ENCODE measurements at regions not wholly inside any gene's neighbourhood (a gene's known extent, or its start where the extent isn't known, plus 50 kb on each side); places are given as distances from the start of the nearest gene placed in this dataset.

- TF ChIP-seq, protein P1, sequence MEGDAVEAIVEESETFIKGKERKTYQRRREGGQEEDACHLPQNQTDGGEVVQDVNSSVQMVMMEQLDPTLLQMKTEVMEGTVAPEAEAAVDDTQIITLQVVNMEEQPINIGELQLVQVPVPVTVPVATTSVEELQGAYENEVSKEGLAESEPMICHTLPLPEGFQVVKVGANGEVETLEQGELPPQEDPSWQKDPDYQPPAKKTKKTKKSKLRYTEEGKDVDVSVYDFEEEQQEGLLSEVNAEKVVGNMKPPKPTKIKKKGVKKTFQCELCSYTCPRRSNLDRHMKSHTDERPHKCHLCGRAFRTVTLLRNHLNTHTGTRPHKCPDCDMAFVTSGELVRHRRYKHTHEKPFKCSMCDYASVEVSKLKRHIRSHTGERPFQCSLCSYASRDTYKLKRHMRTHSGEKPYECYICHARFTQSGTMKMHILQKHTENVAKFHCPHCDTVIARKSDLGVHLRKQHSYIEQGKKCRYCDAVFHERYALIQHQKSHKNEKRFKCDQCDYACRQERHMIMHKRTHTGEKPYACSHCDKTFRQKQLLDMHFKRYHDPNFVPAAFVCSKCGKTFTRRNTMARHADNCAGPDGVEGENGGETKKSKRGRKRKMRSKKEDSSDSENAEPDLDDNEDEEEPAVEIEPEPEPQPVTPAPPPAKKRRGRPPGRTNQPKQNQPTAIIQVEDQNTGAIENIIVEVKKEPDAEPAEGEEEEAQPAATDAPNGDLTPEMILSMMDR (IDR thresholded peaks at IDR 0.05), result no peak
- TF ChIP-seq EZH2 (IDR thresholded peaks at IDR 0.05; ENCODE audit: borderline replicate concordance, insufficient read depth, low read depth, low read length, poor library complexity, severe bottlenecking), result no peak
These were observed 328.5 kb upstream of the PRDM1 start for GRCh38 chr6:105757512-105758200.
